ENCODE measurements at regions not wholly inside any gene's neighbourhood (a gene's known extent, or its start where the extent isn't known, plus 50 kb on each side); places are given as distances from the start of the nearest gene placed in this dataset.

- Histone ChIP-seq H3K27me3 (ENCODE audit: insufficient read depth, low read length) (peaks cover 20% of the 10 kb centered on the region; the same call in 1 of the 2 replicates), H3K9me2 (ENCODE audit: insufficient read depth) (no peaks in the 10 kb centered on the region), H3K36me3 (ENCODE audit: control insufficient read depth in 1 of 2, insufficient read depth in 2 of 2, low read length in 2 of 2) (no peaks in the 10 kb centered on the region), H3K4me3 (replicated peaks in 1 of 2; ENCODE audit: low read depth in 1 of 2, low read length in 2 of 2) (no peak overlapping the region), H4K20me1 (ENCODE audit: insufficient read depth) (no peaks in the 10 kb centered on the region), H3K27ac (ENCODE audit: low read depth, low read length) (no peak overlapping the region), H3K79me2 (ENCODE audit: insufficient read depth, low read length) (no peaks in the 10 kb centered on the region), H3K4me1 (ENCODE audit: control insufficient read depth in 1 of 2, insufficient read depth in 2 of 2, low read length in 2 of 2) (no peaks in the 10 kb centered on the region; a peak in 1 of 4 replicates), H3K9me3 (ENCODE audit: control insufficient read depth in 1 of 2, insufficient read depth in 1 of 2, low read depth in 1 of 2, low read length in 2 of 2) (no peaks in the 10 kb centered on the region), H2AFZ (ENCODE audit: low read depth, low read length, poor library complexity, severe bottlenecking) (no peak overlapping the region), H3K9ac (ENCODE audit: low read length) (no peak overlapping the region), H3K4me2 (ENCODE audit: low read length) (no peak overlapping the region)
- TF ChIP-seq POLR2AphosphoS5 (IDR thresholded peaks at IDR 0.05; ENCODE audit: low read depth, low read length), result no peak
- TF ChIP-seq CBX3 (IDR thresholded peaks at IDR 0.05; ENCODE audit: low read depth), result no peak
- TF ChIP-seq TCF7L2 (IDR thresholded peaks at IDR 0.05; ENCODE audit: borderline replicate concordance, extremely low read depth, insufficient read depth, insufficient read length), result no peak
- no peak for TF ChIP-seq JUND (IDR thresholded peaks at IDR 0.05)
- TF ChIP-seq MAX (IDR thresholded peaks at IDR 0.05), result no peak
- no peak for TF ChIP-seq ZFX (IDR thresholded peaks at IDR 0.05)
- no peak for TF ChIP-seq SRF (IDR thresholded peaks at IDR 0.05; ENCODE audit: low read depth)
- no peak for TF ChIP-seq FOSL1 (IDR thresholded peaks at IDR 0.05; ENCODE audit: low read depth)
- no peak for TF ChIP-seq EZH2 (IDR thresholded peaks at IDR 0.05)
- TF ChIP-seq ZBTB33 (IDR thresholded peaks at IDR 0.05; ENCODE audit: extremely low read depth, insufficient replicate concordance, low read length), result no peak
- TF ChIP-seq CTCF (IDR thresholded peaks at IDR 0.05 in 2 of 3, conservative IDR thresholded peaks at IDR 0.05 in 1 of 3; ENCODE audit: borderline replicate concordance in 1 of 3, insufficient read depth in 1 of 3, low read depth in 2 of 3, low read length in 2 of 3), result no peak
- no peak for ATAC-seq
- POLR2A ChIA-PET, result no interaction called here
- RAD21 ChIA-PET (ENCODE audit: low non-redundant PET in 1 of 2, low total read pairs in 2 of 2, uncharacterized antibody in 2 of 2, unreplicated experiment in 2 of 2), result no interaction called here
- BruUV-seq (replicated peaks), result no TSS peak
- intact Hi-C loops (cut with micrococcal nuclease), result no loop called here
- CTCF ChIA-PET, result no interaction called here
- no peak for DNase-seq (ENCODE audit: low read depth, low spot score)
Observed at GRCh38 chr10:100622946-100623345, 87.2 kb downstream of the HIF1AN start.

Data from HCT116 (cell line).